ENCODE measurements at regions not wholly inside any gene's neighbourhood (a gene's known extent, or its start where the extent isn't known, plus 50 kb on each side); places are given as distances from the start of the nearest gene placed in this dataset.

DNA sequence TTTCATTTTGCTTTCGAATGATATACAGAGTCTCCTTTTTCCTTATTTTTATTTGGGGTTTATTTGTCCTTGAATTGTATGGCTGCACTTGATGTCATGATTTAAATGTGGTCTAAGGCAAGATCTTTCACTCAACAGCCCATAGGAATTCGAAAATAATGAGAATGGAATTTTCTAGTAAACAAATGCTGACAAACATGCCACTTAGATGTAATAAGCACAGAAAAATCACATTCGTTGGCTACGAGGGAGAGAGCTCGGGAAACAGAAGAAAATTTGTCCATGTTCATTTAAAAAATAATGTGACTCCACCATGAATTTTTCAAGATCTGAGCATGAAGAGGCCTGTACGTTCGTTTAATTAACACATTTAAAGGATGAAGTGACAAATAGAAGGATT lies 73.0 kb downstream of the BLID start:
- no peaks in the 10 kb centered on the region for H3K4me1 Mint-ChIP-seq
- no peaks in the 10 kb centered on the region for H3K27me3 ChIP-seq (replicated peaks in 1 of 4; ENCODE audit: control extremely low read depth in 1 of 4, control insufficient read depth in 3 of 4, insufficient read depth in 4 of 4, low read length in 3 of 4)

DNA sequence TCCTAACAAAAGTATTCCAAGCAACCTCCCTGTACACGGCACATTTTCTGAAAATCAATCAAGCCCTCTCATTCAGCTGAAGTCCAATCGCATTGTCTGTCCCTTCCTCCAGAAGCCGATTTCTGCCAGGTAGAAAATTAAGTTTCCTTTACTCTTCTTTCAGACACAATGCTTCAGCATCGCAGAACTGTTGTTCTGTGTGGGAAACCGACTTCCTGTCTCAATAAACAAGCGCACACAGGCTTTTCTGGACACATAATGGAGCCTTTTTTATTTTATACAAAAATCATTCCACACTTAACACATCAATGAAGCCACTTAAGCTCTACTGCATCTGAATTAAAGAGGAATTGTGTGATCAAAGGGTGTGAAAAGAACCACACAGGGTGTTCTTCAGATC lies 75.6 kb downstream of the BLID start:
- Histone ChIP-seq H3K4me1 (ENCODE audit: control insufficient read depth in 2 of 2, insufficient read depth in 2 of 2, low read length in 2 of 2) (no peaks in the 10 kb centered on the region), H4K20me1 (ENCODE audit: control insufficient read depth, insufficient read depth, low read length, poor library complexity, severe bottlenecking) (no peaks in the 10 kb centered on the region), H3K4me2 (replicated peaks; ENCODE audit: low read depth, low read length, poor library complexity, severe bottlenecking) (no peak overlapping the region), H3K9ac (ENCODE audit: low read length) (no peak overlapping the region), H3K79me2 (ENCODE audit: control insufficient read depth, insufficient read depth, low read length) (no peaks in the 10 kb centered on the region), H3K36me3 (replicated peaks in 1 of 2; ENCODE audit: control extremely low read depth in 1 of 2, control insufficient read depth in 1 of 2, extremely low read depth in 1 of 2, insufficient read depth in 2 of 2, low read length in 1 of 2) (no peaks in the 10 kb centered on the region), H3K27ac (ENCODE audit: low read length in 2 of 2) (no peak overlapping the region), H3K27me3 (replicated peaks in 1 of 4; ENCODE audit: control extremely low read depth in 1 of 4, control insufficient read depth in 3 of 4, insufficient read depth in 4 of 4, low read length in 3 of 4) (no peaks in the 10 kb centered on the region), H3K9me3 (ENCODE audit: control extremely low read depth in 1 of 3, control insufficient read depth in 2 of 3, insufficient read depth in 1 of 3, low read length in 2 of 3) (no peaks in the 10 kb centered on the region), H2AFZ (ENCODE audit: insufficient read depth, low read depth, low read length, poor library complexity, severe bottlenecking) (no peak overlapping the region), H3K4me3 (ENCODE audit: control extremely low read depth in 1 of 5, extremely low read depth in 1 of 5, insufficient read depth in 1 of 5, low read depth in 2 of 5, low read length in 4 of 5) (no peak overlapping the region)
- no peak overlapping the region for H3K4me3 Mint-ChIP-seq
- CTCF ChIA-PET = no interaction called here
- ATAC-seq (ENCODE audit: low read depth) (no peak), DNase-seq (no peak)
- POLR2A ChIA-PET = no interaction called here
- intact Hi-C loops (cut with micrococcal nuclease) = no loop called here
- H3K27ac Mint-ChIP-seq = no peak overlapping the region
- no peaks in the 10 kb centered on the region for H3K9me3 Mint-ChIP-seq (ENCODE audit: insufficient read depth)
- H3K4me1 Mint-ChIP-seq = no peaks in the 10 kb centered on the region
- TF ChIP-seq, protein P1, sequence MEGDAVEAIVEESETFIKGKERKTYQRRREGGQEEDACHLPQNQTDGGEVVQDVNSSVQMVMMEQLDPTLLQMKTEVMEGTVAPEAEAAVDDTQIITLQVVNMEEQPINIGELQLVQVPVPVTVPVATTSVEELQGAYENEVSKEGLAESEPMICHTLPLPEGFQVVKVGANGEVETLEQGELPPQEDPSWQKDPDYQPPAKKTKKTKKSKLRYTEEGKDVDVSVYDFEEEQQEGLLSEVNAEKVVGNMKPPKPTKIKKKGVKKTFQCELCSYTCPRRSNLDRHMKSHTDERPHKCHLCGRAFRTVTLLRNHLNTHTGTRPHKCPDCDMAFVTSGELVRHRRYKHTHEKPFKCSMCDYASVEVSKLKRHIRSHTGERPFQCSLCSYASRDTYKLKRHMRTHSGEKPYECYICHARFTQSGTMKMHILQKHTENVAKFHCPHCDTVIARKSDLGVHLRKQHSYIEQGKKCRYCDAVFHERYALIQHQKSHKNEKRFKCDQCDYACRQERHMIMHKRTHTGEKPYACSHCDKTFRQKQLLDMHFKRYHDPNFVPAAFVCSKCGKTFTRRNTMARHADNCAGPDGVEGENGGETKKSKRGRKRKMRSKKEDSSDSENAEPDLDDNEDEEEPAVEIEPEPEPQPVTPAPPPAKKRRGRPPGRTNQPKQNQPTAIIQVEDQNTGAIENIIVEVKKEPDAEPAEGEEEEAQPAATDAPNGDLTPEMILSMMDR (IDR thresholded peaks at IDR 0.05) = no peak
- TF ChIP-seq EZH2 (IDR thresholded peaks at IDR 0.05; ENCODE audit: borderline replicate concordance, insufficient read depth, low read depth, low read length, poor library complexity, severe bottlenecking) = no peak
- WGBS (ENCODE audit: insufficient coverage) = 52% methylated on average over 3 of the region's 6 CpGs
- peaks cover 6% of the 10 kb centered on the region for H3K27me3 Mint-ChIP-seq

More for the DNA sequence above, 73.0 kb downstream of the BLID start:
- ATAC-seq (ENCODE audit: low read depth) (no peak), DNase-seq (no peak)
- Histone ChIP-seq H3K4me1 (ENCODE audit: control insufficient read depth in 2 of 2, insufficient read depth in 2 of 2, low read length in 2 of 2) (no peaks in the 10 kb centered on the region), H3K27ac (ENCODE audit: low read length in 2 of 2) (no peak overlapping the region), H3K36me3 (replicated peaks in 1 of 2; ENCODE audit: control extremely low read depth in 1 of 2, control insufficient read depth in 1 of 2, extremely low read depth in 1 of 2, insufficient read depth in 2 of 2, low read length in 1 of 2) (no peaks in the 10 kb centered on the region), H3K9ac (ENCODE audit: low read length) (no peak overlapping the region), H3K79me2 (ENCODE audit: control insufficient read depth, insufficient read depth, low read length) (no peaks in the 10 kb centered on the region), H4K20me1 (ENCODE audit: control insufficient read depth, insufficient read depth, low read length, poor library complexity, severe bottlenecking) (no peaks in the 10 kb centered on the region), H3K9me3 (ENCODE audit: control extremely low read depth in 1 of 3, control insufficient read depth in 2 of 3, insufficient read depth in 1 of 3, low read length in 2 of 3) (no peaks in the 10 kb centered on the region), H3K4me2 (replicated peaks; ENCODE audit: low read depth, low read length, poor library complexity, severe bottlenecking) (no peak overlapping the region), H3K4me3 (ENCODE audit: control extremely low read depth in 1 of 5, extremely low read depth in 1 of 5, insufficient read depth in 1 of 5, low read depth in 2 of 5, low read length in 4 of 5) (no peak overlapping the region), H2AFZ (ENCODE audit: insufficient read depth, low read depth, low read length, poor library complexity, severe bottlenecking) (no peak overlapping the region)
- TF ChIP-seq, protein P1 (IDR thresholded peaks at IDR 0.05) = no peak
- no peak for TF ChIP-seq EZH2 (IDR thresholded peaks at IDR 0.05; ENCODE audit: borderline replicate concordance, insufficient read depth, low read depth, low read length, poor library complexity, severe bottlenecking)
- Mint-ChIP-seq H3K27ac (no peak overlapping the region), H3K27me3 (peaks cover 11% of the 10 kb centered on the region), H3K4me3 (no peak overlapping the region), H3K9me3 (ENCODE audit: insufficient read depth) (no peaks in the 10 kb centered on the region)
- ChIA-PET CTCF (no interaction called here), POLR2A (no interaction called here)
- WGBS (ENCODE audit: insufficient coverage) = no CpG with 5 or more reads among the region's 7 CpGs
- intact Hi-C loops (cut with micrococcal nuclease) = no loop called here
